ENCODE measurements at regions not wholly inside any gene's neighbourhood (a gene's known extent, or its start where the extent isn't known, plus 50 kb on each side); places are given as distances from the start of the nearest gene placed in this dataset.
"Not testable (repeated sequence)": the region's sequence is repeated elsewhere in the genome, so short reads cannot be mapped to it uniquely, and the experiment has no call there.

DNA sequence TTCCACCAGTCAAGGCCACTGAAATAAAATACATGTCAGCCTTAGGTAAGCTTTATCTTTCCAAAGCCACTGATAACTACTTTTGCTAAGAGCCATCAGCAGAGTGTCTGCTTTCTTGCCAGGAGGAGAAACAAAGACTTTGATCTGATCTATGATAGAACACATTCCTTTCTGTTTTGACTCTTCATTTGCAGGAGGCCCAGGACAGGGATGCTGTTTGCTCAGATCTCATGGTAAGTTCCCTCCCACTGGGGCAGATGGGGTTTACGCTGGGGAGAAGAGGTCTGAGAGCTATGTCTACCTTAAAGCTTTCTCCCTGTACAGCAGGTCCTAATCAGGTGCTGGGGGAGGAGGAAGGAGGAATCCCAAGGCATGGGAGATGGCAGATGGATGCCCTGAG lies 497.6 kb downstream of the NTRK2 start:
- intact Hi-C loops (cut with DNase I; ENCODE audit: low total_unique reads), result no loop called here
- Histone ChIP-seq H3K27me3 (no peaks in the 10 kb centered on the region), H3K36me3 (no peaks in the 10 kb centered on the region), H3K4me1 (no peaks in the 10 kb centered on the region), H3K9me3 (no peaks in the 10 kb centered on the region), H3K4me3 (no peak overlapping the region), H3K27ac (no peak overlapping the region)
- DNase-seq, result no peak
- TF ChIP-seq, protein P1, sequence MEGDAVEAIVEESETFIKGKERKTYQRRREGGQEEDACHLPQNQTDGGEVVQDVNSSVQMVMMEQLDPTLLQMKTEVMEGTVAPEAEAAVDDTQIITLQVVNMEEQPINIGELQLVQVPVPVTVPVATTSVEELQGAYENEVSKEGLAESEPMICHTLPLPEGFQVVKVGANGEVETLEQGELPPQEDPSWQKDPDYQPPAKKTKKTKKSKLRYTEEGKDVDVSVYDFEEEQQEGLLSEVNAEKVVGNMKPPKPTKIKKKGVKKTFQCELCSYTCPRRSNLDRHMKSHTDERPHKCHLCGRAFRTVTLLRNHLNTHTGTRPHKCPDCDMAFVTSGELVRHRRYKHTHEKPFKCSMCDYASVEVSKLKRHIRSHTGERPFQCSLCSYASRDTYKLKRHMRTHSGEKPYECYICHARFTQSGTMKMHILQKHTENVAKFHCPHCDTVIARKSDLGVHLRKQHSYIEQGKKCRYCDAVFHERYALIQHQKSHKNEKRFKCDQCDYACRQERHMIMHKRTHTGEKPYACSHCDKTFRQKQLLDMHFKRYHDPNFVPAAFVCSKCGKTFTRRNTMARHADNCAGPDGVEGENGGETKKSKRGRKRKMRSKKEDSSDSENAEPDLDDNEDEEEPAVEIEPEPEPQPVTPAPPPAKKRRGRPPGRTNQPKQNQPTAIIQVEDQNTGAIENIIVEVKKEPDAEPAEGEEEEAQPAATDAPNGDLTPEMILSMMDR (IDR thresholded peaks at IDR 0.05), result no peak

DNA sequence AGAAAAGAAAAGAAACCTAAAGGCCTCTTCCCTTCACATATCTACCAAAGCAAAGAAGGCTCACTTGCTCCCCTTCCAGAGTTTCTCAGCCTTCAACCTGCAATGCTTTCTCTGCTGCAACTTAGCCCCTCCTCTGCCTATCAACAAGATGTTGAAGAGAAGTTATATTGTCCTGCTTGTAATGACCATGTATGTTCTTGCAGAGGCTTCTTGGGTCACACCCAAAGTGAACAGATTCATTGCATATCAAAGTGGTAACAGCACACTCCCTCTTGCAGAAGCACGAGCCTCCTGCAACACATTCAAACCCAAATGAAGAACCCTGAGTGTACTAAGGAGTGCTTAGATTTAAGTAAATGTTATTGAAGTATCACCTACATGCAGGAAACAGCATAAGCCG lies 494.3 kb downstream of the NTRK2 start:
- TF ChIP-seq, protein P1 (IDR thresholded peaks at IDR 0.05), result no peak
- intact Hi-C loops (cut with DNase I; ENCODE audit: low total_unique reads), result no loop called here
- H3K4me3 ChIP-seq, result no peak overlapping the region

DNA sequence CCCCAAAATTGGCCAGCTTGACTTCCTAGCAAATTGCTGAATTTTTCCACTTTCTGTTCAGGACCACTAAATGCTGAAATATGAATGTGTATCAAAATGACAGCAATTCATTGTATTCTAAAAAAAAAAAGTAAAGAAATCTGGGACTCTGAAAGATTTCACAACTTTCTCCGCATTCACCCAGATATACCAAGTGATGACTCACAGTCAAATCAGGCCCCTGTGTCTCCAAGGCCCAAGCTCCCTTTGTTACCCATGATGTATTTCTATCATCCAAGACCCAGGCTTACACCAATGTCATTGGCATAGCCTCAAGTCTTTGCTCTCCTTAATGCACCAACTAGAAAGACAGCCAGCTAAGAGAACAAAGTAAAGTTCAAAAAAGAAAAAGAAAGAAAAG lies 493.9 kb downstream of the NTRK2 start:
- Histone ChIP-seq H3K9me3 (no peaks in the 10 kb centered on the region), H3K36me3 (no peaks in the 10 kb centered on the region), H3K27ac (no peak overlapping the region), H3K4me1 (no peaks in the 10 kb centered on the region), H3K27me3 (no peaks in the 10 kb centered on the region), H3K4me3 (no peak overlapping the region)
- no peak for DNase-seq
- TF ChIP-seq, protein P1 (IDR thresholded peaks at IDR 0.05), result no peak
- intact Hi-C loops (cut with DNase I; ENCODE audit: low total_unique reads), result no loop called here

More for the DNA sequence above, 494.3 kb downstream of the NTRK2 start:
- no peaks in the 10 kb centered on the region for H3K9me3 ChIP-seq
- H3K27ac ChIP-seq, result no peak overlapping the region
- no peak for DNase-seq
- no peaks in the 10 kb centered on the region for H3K4me1 ChIP-seq
- H3K27me3 ChIP-seq, result no peaks in the 10 kb centered on the region
- no peaks in the 10 kb centered on the region for H3K36me3 ChIP-seq

DNA sequence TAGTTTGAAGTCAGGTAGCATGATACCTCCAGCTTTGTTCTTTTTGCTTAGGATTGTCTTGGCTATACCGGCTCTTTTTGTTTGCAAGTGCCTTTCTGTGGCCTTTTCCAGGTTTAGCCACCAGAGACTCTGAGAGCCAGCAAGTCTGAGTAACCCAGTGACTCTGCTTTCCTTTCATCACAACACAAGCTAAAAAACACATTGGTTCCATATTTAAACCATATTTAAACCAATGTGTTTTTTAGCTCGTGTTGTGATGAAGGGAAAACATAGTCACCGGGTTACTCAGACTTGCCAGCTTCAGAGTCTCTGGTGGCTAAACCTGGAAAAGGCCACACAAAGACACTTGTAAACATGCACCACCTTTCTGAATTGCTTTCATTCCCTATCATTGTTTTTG lies 493.3 kb downstream of the NTRK2 start:
- no peaks in the 10 kb centered on the region for H3K27me3 ChIP-seq
- intact Hi-C loops (cut with DNase I; ENCODE audit: low total_unique reads), result no loop called here
- H3K27ac ChIP-seq, result no peak overlapping the region
- H3K9me3 ChIP-seq, result no peaks in the 10 kb centered on the region
- no peak overlapping the region for H3K4me3 ChIP-seq
- no peak for DNase-seq
- no peaks in the 10 kb centered on the region for H3K36me3 ChIP-seq
- no peaks in the 10 kb centered on the region for H3K4me1 ChIP-seq
- TF ChIP-seq, protein P1 (IDR thresholded peaks at IDR 0.05), result no peak

DNA sequence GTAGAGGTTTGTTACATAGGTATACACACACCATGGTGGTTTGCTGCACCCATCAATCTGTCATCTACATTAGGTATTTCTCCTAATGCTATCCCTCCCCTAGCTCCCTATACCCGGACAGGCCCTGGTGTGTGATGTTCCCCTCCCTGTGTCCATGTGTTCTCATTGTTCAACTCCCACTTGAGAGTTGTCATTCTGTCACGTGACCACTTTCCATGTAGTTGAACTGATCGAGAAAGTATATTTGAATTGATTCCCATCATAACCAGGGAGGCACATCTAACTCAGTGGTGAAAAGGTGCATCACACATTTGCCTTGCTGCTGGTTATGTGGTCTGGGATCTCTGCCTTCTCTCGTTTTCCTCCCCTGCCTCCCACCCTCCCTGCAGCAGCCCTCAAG lies 491.4 kb downstream of the NTRK2 start:
- DNase-seq; intact Hi-C loops (cut with DNase I; ENCODE audit: low total_unique reads); H3K4me1 ChIP-seq; H3K4me3 ChIP-seq; H3K27me3 ChIP-seq; H3K27ac ChIP-seq; H3K36me3 ChIP-seq; H3K9me3 ChIP-seq: not testable (repeated sequence)

DNA sequence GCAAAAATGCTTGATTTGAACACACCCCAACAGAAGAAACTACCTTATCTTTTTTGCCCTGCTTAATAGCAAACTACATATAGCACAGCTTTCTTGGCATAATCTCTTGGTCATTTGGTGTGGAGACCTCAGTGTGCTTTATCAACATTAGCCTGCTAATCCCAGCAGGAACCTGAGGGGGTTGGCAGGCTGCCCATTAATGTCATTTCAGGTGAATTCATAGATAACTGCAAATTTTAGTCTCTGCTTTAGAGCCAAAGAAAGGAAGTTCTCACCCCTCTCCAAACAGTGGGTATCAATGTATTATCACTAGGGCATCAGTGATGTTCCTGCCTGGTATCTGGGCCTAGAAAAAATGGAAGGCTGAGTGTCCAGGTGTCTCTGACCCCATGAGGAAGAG lies 489.0 kb downstream of the NTRK2 start:
- Histone ChIP-seq H3K4me3 (no peak overlapping the region), H3K27me3 (no peaks in the 10 kb centered on the region), H3K27ac (no peak overlapping the region), H3K36me3 (no peaks in the 10 kb centered on the region), H3K4me1 (no peaks in the 10 kb centered on the region), H3K9me3 (no peaks in the 10 kb centered on the region)
- no peak for DNase-seq
- TF ChIP-seq, protein P1 (IDR thresholded peaks at IDR 0.05), result no peak
- intact Hi-C loops (cut with DNase I; ENCODE audit: low total_unique reads), result no loop called here
